ENCODE measurements at regions not wholly inside any gene's neighbourhood (a gene's known extent, or its start where the extent isn't known, plus 50 kb on each side); places are given as distances from the start of the nearest gene placed in this dataset.

- TF ChIP-seq ATF3 (IDR thresholded peaks at IDR 0.05; ENCODE audit: insufficient read depth, low read depth, low read length) (no peak), CHD7 (IDR thresholded peaks at IDR 0.05; ENCODE audit: insufficient replicate concordance, low read length) (no peak), BCL11A (IDR thresholded peaks at IDR 0.05; ENCODE audit: low read depth in 2 of 2, low read length in 2 of 2) (no peak), HDAC2 (IDR thresholded peaks at IDR 0.05; ENCODE audit: borderline replicate concordance in 1 of 2, low read depth in 2 of 2, low read length in 2 of 2) (no peak), USF2 (IDR thresholded peaks at IDR 0.05; ENCODE audit: low read length) (no peak), TAF7 (optimal IDR thresholded peaks at IDR 0.05; ENCODE audit: borderline replicate concordance, low read depth, low read length) (no peak)
Observed at GRCh38 chr15:38795471-38796245, 231.0 kb upstream of the RASGRP1 start (continued).
